Fibroblast of pulmonary artery (primary cell): ENCODE measurements at regions not wholly inside any gene's neighbourhood (a gene's known extent, or its start where the extent isn't known, plus 50 kb on each side); places are given as distances from the start of the nearest gene placed in this dataset.
A peak's percentile ranks its signal among the peaks of the same experiment; 100 is the strongest.

Experiments used
- DNase-seq: peaks from one replicate; pipeline ENCODE4 v3.0.0-alpha.2; 2010; ENCODE audit warnings: low read depth
- H3K4me3 ChIP-seq: replicated peaks from 2 replicates; pipeline ENCODE4 v1.5.1; 2011; ENCODE audit warnings: low read depth, mild to moderate bottlenecking, control low read depth, low read length, moderate library complexity
- TF ChIP-seq, protein P1 (sequence below): IDR thresholded peaks from 2 replicates; pipeline ENCODE4 v1.5.1; 2011; ENCODE audit warnings: mild to moderate bottlenecking, control low read depth, low read length, inconsistent platforms; ENCODE audit errors: missing control alignments

DNA sequence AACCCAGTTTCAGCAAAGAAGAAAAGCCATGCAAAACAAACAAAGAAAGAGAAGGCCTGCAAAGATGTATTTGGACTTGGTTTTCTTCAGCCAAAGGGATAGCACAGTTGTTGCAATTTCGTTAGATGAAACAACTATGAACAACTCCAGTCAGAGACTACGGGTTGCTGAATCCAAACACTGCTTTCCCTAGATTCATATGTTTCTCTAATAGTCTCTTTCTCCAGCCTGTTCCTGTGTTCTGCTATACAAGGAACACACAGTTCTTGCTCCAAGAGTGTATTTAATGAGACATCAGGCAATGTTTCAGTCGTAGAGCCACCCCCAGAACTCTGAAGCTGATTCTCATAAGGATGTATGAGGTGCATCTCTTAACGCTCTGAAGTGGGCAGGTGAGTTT lies 162.5 kb upstream of the TBL1X start:
- no peak for DNase-seq
- TF ChIP-seq, protein P1, sequence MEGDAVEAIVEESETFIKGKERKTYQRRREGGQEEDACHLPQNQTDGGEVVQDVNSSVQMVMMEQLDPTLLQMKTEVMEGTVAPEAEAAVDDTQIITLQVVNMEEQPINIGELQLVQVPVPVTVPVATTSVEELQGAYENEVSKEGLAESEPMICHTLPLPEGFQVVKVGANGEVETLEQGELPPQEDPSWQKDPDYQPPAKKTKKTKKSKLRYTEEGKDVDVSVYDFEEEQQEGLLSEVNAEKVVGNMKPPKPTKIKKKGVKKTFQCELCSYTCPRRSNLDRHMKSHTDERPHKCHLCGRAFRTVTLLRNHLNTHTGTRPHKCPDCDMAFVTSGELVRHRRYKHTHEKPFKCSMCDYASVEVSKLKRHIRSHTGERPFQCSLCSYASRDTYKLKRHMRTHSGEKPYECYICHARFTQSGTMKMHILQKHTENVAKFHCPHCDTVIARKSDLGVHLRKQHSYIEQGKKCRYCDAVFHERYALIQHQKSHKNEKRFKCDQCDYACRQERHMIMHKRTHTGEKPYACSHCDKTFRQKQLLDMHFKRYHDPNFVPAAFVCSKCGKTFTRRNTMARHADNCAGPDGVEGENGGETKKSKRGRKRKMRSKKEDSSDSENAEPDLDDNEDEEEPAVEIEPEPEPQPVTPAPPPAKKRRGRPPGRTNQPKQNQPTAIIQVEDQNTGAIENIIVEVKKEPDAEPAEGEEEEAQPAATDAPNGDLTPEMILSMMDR: no peak
- H3K4me3 ChIP-seq: no peak overlapping the region

DNA sequence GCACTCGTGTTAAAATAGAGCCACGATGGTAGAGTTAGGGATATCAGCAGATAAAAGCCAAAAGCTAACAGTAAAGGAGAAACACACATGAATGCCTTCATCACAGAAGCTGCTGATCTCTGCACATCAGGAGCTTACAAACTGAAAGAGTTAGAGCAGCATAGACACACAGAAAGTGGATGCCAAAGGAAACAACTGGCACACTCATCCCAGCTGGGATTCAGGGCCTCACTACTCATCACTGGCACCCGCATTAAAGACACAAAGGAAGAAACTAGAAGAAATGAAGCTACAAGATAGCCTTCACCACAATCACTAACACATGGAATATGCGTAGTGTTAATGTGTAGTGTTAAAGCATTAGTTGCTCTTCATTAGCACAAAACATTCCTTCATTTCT lies 156.4 kb upstream of the TBL1X start:
- TF ChIP-seq, protein P1: no peak
- no peak for DNase-seq
- no peak overlapping the region for H3K4me3 ChIP-seq

DNA sequence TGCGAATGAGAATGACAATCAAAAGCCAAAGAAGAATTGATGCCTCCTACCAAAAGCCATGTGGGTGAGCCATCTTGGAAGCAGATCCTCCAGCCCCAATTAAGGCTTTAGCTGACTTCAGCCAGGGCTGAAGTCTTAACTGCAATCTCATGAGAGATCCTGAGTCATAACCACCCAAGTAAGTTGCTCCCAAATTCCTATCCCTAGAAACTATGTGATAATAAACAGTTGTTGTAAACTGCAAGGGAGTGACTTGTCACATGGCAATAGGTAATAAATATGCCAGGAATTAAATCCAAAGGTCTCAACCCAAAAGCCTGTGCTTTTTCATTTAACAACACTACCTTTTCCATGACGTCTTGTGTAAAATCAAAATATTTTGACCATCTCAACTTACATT lies 154.2 kb upstream of the TBL1X start:
- peak; percentile 8 for DNase-seq
- TF ChIP-seq, protein P1: no peak
- no peak overlapping the region for H3K4me3 ChIP-seq

DNA sequence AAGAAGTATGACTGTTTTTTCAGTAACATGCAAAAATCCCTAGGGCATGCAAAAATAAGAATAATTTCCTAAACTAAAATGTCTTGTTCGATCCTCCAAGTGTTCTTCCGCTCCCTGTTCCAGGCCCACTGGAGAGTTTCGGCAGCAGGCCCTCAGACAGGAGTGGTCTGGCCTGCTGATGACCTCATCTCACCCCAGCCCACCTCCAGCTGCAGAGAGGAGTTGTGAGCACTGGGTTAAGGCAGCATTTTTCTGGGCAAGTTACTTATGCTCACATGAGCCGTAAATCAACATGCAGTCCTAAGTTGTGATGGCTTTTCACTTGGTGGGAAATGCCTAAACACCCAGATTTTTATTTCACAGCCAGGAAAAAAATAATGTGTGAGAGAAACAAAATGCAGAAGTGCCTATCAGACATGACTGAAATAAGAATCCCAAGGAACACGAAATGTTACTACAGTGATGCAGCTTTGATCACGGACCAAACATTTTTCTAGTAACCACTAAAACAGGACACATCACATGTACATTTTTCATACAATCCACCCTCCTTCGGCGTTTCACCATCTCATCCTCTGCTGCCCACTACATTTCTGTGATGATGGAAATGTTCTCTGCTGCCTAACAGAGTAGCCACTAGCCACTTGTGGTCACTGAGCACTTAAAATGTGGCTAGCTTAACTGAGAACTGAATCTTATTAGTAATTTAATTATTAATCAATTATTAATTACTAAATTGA lies 153.3 kb upstream of the TBL1X start:
- DNase-seq: no peak
- TF ChIP-seq, protein P1: no peak
- no peak overlapping the region for H3K4me3 ChIP-seq

DNA sequence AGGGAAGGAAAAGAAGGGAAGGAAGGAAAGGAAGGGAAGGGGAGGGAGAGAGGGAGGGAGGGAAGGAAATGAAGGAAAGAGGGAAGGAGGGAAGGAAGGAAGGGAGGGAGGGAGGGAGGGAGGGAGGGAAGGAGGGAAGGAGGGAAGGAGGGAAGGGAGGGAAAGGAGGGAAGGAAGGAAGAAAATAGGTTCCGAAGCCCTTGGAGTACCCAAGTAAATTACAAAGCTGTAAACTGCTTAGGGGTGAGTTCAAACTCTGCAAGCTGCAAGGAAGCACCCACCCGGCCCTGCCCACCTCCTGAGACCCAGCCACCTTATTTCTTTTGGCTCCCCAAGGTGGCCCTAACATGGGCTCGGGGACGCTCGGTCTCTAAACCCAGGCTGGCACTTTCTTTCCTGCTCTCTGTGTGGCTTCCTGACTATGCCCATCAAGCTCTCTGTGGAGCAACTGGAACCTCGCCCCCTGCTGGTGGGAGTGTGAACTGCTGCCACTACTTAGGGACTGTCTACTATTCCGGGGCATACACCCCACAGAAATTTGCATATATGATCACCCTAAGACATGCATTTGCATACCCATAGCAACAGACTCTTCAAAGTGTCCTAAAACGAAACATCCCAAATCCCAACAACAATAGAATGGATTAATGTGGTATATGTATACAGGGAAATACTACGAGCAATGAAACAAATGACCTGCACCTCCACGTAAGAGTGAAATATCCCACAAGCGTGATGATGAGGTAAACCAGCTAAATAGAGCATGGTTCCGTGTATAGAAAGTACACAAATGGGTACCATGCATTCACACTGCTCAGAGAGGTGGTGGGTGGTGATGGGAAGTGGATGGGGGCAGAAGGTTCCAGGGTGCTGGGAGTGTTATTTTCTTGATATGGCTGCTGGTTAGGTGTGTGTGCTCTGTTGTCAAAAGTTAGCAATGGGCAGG lies 151.7 kb upstream of the TBL1X start:
- H3K4me3 ChIP-seq: no peak overlapping the region
- DNase-seq: no peak
- TF ChIP-seq, protein P1: peak; percentile 56

DNA sequence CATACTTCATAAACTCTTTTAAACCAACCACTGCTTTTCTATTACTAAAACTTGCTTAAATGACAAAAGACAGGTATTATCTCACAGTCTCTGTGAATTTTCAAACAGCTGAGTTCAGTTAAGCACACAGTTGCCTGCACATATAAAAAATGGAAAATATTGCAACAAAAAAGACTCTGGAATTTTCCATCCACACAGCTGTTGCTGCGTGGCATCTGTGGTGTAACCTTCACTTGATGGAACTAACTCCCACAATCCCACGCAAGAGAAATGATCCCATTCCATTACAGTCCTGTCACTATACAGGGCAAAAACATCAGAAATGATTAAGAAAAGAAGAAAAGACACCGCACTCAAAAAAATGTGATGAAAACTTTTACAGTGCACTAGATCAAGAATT lies 149.8 kb upstream of the TBL1X start:
- DNase-seq: no peak
- TF ChIP-seq, protein P1: no peak
- H3K4me3 ChIP-seq: no peak overlapping the region
